Calu3 (cell line): ENCODE measurements at regions not wholly inside any gene's neighbourhood (a gene's known extent, or its start where the extent isn't known, plus 50 kb on each side); places are given as distances from the start of the nearest gene placed in this dataset.
A peak's percentile ranks its signal among the peaks of the same experiment; 100 is the strongest.

ENCODE experiments used
- BruUV-seq: library from RNA; stranded (reverse); fragments of 400-500 nt; replicated peaks from 2 replicates; lab custom pipeline; 2021; lab: Mats Ljungman, UMichigan
- CTCF ChIA-PET: fragments of 300-600 bp; sonication (Branson Sonifier 250); formaldehyde crosslinking; loops from one replicate; lab custom pipeline; 2022; ENCODE audit warnings: antibody characterized with exemption; lab: Charles Lee
- DNase-seq: peaks from one replicate; pipeline ENCODE4 v3.0.0; 2022
- H3K27ac Mint-ChIP-seq: one replicate; pipeline ENCODE4 v1.8.0; 2022; ENCODE audit warnings: mixed read lengths; ENCODE audit not compliant: unreplicated experiment
- H3K27me3 Mint-ChIP-seq: one replicate; pipeline ENCODE4 v1.8.0; 2022; ENCODE audit warnings: mixed read lengths; ENCODE audit not compliant: unreplicated experiment
- H3K36me3 Mint-ChIP-seq: one replicate; pipeline ENCODE4 v1.8.0; 2022; ENCODE audit warnings: mild to moderate bottlenecking, moderate library complexity, mixed read lengths; ENCODE audit not compliant: insufficient read depth, unreplicated experiment
- H3K4me1 Mint-ChIP-seq: one replicate; pipeline ENCODE4 v1.8.0; 2022; ENCODE audit warnings: mild to moderate bottlenecking, low read depth, mixed read lengths; ENCODE audit not compliant: unreplicated experiment
- H3K4me3 Mint-ChIP-seq: one replicate; pipeline ENCODE4 v1.8.0; 2022; ENCODE audit warnings: mild to moderate bottlenecking, low read depth, moderate library complexity, mixed read lengths; ENCODE audit not compliant: unreplicated experiment
- H3K9me3 Mint-ChIP-seq: one replicate; pipeline ENCODE4 v1.8.0; 2022; ENCODE audit warnings: low read depth, mixed read lengths; ENCODE audit not compliant: unreplicated experiment
- CTCF ChIP-seq: fragments of 200-600 bp; IDR thresholded peaks from one replicate; pipeline ENCODE4 v1.8.0; 2022; ENCODE audit warnings: antibody characterized with exemption; ENCODE audit not compliant: unreplicated experiment
- intact Hi-C: fragments of 100-400 bp; cut with micrococcal nuclease; formaldehyde crosslinking; loops from one replicate; pipeline ENCODE4 v1.10.0; 2022; ENCODE audit not compliant: unreplicated experiment

- CTCF ChIA-PET, result no interaction called here
- Mint-ChIP-seq H3K36me3 (no peaks in the 10 kb centered on the region), H3K9me3 (no peaks in the 10 kb centered on the region), H3K27ac (no peak overlapping the region), H3K4me1 (no peaks in the 10 kb centered on the region), H3K27me3 (no peaks in the 10 kb centered on the region), H3K4me3 (no peak overlapping the region)
- no TSS peak for BruUV-seq
- no peak for DNase-seq
- no peak for TF ChIP-seq CTCF
- intact Hi-C loops, result no loop called here
Measured at GRCh38 chr3:81261996-81262395, 499.4 kb downstream of the GBE1 start.

- H3K27ac Mint-ChIP-seq, result no peak overlapping the region
- peaks cover 14% of the 10 kb centered on the region for H3K4me1 Mint-ChIP-seq
- CTCF ChIA-PET, result no interaction called here
- no peak for DNase-seq
- no peaks in the 10 kb centered on the region for H3K27me3 Mint-ChIP-seq
- H3K36me3 Mint-ChIP-seq, result no peaks in the 10 kb centered on the region
- no peaks in the 10 kb centered on the region for H3K9me3 Mint-ChIP-seq
- no TSS peak for BruUV-seq
- H3K4me3 Mint-ChIP-seq, result no peak overlapping the region
- TF ChIP-seq CTCF, result no peak
- intact Hi-C loops, result no loop called here
Measured at GRCh38 chr3:81255463-81255862, 506.0 kb downstream of the GBE1 start.

- Mint-ChIP-seq H3K4me1 (peaks cover 33% of the 10 kb centered on the region), H3K27me3 (no peaks in the 10 kb centered on the region), H3K27ac (no peak overlapping the region), H3K9me3 (no peaks in the 10 kb centered on the region), H3K36me3 (peaks cover 5% of the 10 kb centered on the region), H3K4me3 (no peak overlapping the region)
- intact Hi-C loops, result no loop called here
- no peak for TF ChIP-seq CTCF
- DNase-seq, result no peak
- BruUV-seq, result no TSS peak
- CTCF ChIA-PET, result no interaction called here
Measured at GRCh38 chr3:81251096-81251495, 510.3 kb downstream of the GBE1 start.

- no peaks in the 10 kb centered on the region for H3K27me3 Mint-ChIP-seq
- intact Hi-C loops, result loop anchor here (10.0 kb wide), 1 partner anchor 1725 kb away; no protein-coding TSS in a partner anchor
- no peaks in the 10 kb centered on the region for H3K9me3 Mint-ChIP-seq
- no TSS peak for BruUV-seq
- CTCF ChIA-PET, result no interaction called here
- H3K36me3 Mint-ChIP-seq, result peaks cover 5% of the 10 kb centered on the region
- peaks cover 33% of the 10 kb centered on the region for H3K4me1 Mint-ChIP-seq
- peak; percentile 6 for DNase-seq
- H3K27ac Mint-ChIP-seq, result peak overlapping the region; percentile 70
- peak overlapping the region; percentile 35 for H3K4me3 Mint-ChIP-seq
- no peak for TF ChIP-seq CTCF
Measured at GRCh38 chr3:81249540-81250029, 511.9 kb downstream of the GBE1 start.
